ENCODE measurements at regions not wholly inside any gene's neighbourhood (a gene's known extent, or its start where the extent isn't known, plus 50 kb on each side); places are given as distances from the start of the nearest gene placed in this dataset.

DNA sequence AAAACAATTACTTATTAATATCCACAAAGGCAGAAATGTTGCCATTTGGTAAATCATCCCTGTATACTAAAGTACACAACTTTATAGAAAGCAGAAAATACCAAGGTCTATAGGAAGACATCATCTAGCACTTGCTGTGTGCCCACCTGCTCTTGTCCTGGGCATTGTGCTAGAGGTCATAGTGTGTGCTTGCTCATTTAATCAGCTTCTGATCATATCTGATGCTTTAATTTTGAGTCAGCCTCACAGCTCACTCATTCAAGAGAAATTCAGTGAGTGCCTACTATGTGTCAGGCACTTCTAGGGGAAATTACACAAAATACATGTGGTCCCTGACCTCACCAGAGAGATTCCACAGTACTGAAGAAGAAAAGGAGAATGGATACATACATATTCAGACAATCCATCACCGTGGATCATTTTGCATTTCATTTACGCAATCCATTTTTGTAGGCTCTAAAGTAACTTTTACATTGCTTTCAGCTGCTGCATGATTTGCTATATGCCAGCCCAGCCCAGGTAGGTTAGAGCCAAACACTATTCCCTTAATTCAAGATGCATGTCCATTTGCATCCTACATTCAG is 167.9 kb upstream of the MCHR2 start:
- no peaks in the 10 kb centered on the region for H3K4me1 Mint-ChIP-seq
- peaks cover 7% of the 10 kb centered on the region for H3K27me3 Mint-ChIP-seq
- H3K27ac Mint-ChIP-seq: no peak overlapping the region
- H3K4me3 Mint-ChIP-seq: no peak overlapping the region
- H3K36me3 Mint-ChIP-seq: no peaks in the 10 kb centered on the region
- peaks cover 3% of the 10 kb centered on the region for H3K9me3 Mint-ChIP-seq

DNA sequence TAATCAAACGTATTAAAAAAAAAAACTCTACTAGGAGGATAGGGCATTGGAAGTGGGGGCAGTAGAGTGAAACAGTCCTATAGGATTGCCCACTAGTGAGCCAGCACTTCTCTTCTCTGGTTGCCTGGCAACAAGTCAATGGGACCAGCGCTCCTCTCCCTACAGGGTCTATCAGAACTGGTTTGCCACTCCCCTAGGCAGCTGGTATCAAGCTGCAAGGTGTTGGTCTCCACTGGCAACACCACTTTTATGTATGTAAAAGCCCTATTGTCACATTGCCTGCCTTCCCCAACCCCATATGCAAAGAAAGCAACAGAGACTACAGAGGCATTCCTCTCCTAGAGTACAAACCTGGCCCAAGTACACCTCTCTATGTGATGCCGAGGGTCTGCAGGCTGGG is 166.9 kb upstream of the MCHR2 start:
- H3K9me3 Mint-ChIP-seq: peaks cover 4% of the 10 kb centered on the region
- no peak overlapping the region for H3K27ac Mint-ChIP-seq
- H3K27me3 Mint-ChIP-seq: peaks cover 7% of the 10 kb centered on the region
- no peaks in the 10 kb centered on the region for H3K36me3 Mint-ChIP-seq
- no peaks in the 10 kb centered on the region for H3K4me1 Mint-ChIP-seq
- no peak overlapping the region for H3K4me3 Mint-ChIP-seq

GRCh38 chr6:100155141-100155540 is 161.1 kb upstream of the MCHR2 start:
- no peak overlapping the region for H3K4me3 Mint-ChIP-seq
- no peaks in the 10 kb centered on the region for H3K27me3 Mint-ChIP-seq

GRCh38 chr6:100153636-100154275 is 159.7 kb upstream of the MCHR2 start:
- H3K27ac Mint-ChIP-seq: no peak overlapping the region
- no peaks in the 10 kb centered on the region for H3K4me1 Mint-ChIP-seq
- H3K9me3 Mint-ChIP-seq: peaks cover 4% of the 10 kb centered on the region
- no peak overlapping the region for H3K4me3 Mint-ChIP-seq
- H3K36me3 Mint-ChIP-seq: no peaks in the 10 kb centered on the region
- H3K27me3 Mint-ChIP-seq: no peaks in the 10 kb centered on the region

More at GRCh38 chr6:100155141-100155540, 161.1 kb upstream of the MCHR2 start:
- Mint-ChIP-seq H3K27ac (no peak overlapping the region), H3K36me3 (no peaks in the 10 kb centered on the region), H3K9me3 (peaks cover 4% of the 10 kb centered on the region), H3K4me1 (no peaks in the 10 kb centered on the region)

- H3K4me1 Mint-ChIP-seq: no peaks in the 10 kb centered on the region
- H3K27ac Mint-ChIP-seq: no peak overlapping the region
- H3K4me3 Mint-ChIP-seq: no peak overlapping the region
- no peaks in the 10 kb centered on the region for H3K27me3 Mint-ChIP-seq
- H3K9me3 Mint-ChIP-seq: peaks cover 4% of the 10 kb centered on the region
- no peaks in the 10 kb centered on the region for H3K36me3 Mint-ChIP-seq
These were observed 158.2 kb upstream of the MCHR2 start for GRCh38 chr6:100152201-100152600.

DNA sequence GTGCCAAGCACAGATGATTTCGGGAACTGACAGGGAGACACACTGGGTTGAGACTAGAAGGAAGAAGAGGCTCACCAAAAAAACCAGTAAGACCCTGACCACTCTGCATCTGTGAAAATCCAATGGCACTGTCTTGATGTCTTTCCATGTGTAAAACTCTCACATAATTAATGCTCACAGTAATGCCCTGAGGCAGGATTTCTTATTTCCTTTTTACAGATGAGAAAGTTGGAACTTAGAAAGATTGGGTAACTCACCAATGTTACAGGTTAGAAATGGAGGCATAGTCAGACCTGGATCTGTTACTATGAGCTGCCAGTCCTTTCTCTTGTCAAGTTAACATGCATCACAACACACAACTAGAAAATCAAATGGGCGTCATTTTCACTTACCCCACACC is 151.0 kb upstream of the MCHR2 start:
- Mint-ChIP-seq H3K36me3 (no peaks in the 10 kb centered on the region), H3K27me3 (peaks cover 3% of the 10 kb centered on the region), H3K9me3 (no peaks in the 10 kb centered on the region), H3K27ac (no peak overlapping the region), H3K4me1 (no peaks in the 10 kb centered on the region), H3K4me3 (no peak overlapping the region)

DNA sequence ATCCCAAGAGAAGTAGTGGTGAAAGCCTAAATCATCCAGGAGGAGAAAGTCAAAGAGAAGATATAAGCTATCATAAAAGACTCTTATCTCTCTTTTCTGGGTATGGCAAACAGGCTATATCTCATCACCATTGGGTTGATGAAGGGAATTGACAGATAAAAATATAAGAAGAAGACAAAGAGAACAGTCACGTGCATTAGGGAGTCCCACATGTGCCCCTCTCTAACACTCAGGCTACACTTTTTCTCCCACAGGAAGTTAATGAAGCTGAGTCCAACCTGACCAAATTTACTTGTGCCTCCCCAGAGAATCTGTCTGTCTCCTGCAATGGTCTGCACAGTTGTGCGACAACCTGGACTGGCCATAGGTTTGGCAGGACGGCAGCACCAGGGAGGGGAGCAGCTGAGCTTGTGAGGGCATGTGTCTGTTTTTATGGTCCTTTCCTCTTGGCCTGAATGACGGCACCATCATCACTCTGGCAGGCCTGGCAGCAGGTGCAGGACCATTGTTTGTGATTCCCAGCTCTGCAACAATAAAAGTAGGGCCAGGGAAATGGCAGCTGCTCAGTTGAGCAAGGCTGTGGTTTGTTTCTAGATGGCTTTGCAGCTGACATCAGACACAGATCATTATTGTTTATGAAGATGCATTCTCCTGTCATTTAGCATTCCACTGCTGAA is 144.5 kb upstream of the MCHR2 start:
- H3K9me3 Mint-ChIP-seq: no peaks in the 10 kb centered on the region
- H3K4me1 Mint-ChIP-seq: no peaks in the 10 kb centered on the region
- no peak overlapping the region for H3K27ac Mint-ChIP-seq
- H3K27me3 Mint-ChIP-seq: no peaks in the 10 kb centered on the region
- H3K4me3 Mint-ChIP-seq: no peak overlapping the region
- no peaks in the 10 kb centered on the region for H3K36me3 Mint-ChIP-seq

- Mint-ChIP-seq H3K27ac (no peak overlapping the region), H3K36me3 (no peaks in the 10 kb centered on the region)
These were observed 143.7 kb upstream of the MCHR2 start for GRCh38 chr6:100137759-100138158.

GRCh38 chr6:100136590-100136989 is 142.6 kb upstream of the MCHR2 start:
- H3K27me3 Mint-ChIP-seq: no peaks in the 10 kb centered on the region
- H3K4me1 Mint-ChIP-seq: no peaks in the 10 kb centered on the region
- H3K27ac Mint-ChIP-seq: no peak overlapping the region
- no peak overlapping the region for H3K4me3 Mint-ChIP-seq
- H3K9me3 Mint-ChIP-seq: no peaks in the 10 kb centered on the region
- no peaks in the 10 kb centered on the region for H3K36me3 Mint-ChIP-seq

More at GRCh38 chr6:100137759-100138158, 143.7 kb upstream of the MCHR2 start:
- H3K4me3 Mint-ChIP-seq: no peak overlapping the region
- no peaks in the 10 kb centered on the region for H3K27me3 Mint-ChIP-seq
- no peaks in the 10 kb centered on the region for H3K4me1 Mint-ChIP-seq
- no peaks in the 10 kb centered on the region for H3K9me3 Mint-ChIP-seq

GRCh38 chr6:100135977-100136376 is 142.0 kb upstream of the MCHR2 start:
- no peak overlapping the region for H3K4me3 Mint-ChIP-seq
- peaks cover 4% of the 10 kb centered on the region for H3K9me3 Mint-ChIP-seq
- no peaks in the 10 kb centered on the region for H3K36me3 Mint-ChIP-seq
- H3K27me3 Mint-ChIP-seq: no peaks in the 10 kb centered on the region
- H3K4me1 Mint-ChIP-seq: no peaks in the 10 kb centered on the region
- H3K27ac Mint-ChIP-seq: no peak overlapping the region

DNA sequence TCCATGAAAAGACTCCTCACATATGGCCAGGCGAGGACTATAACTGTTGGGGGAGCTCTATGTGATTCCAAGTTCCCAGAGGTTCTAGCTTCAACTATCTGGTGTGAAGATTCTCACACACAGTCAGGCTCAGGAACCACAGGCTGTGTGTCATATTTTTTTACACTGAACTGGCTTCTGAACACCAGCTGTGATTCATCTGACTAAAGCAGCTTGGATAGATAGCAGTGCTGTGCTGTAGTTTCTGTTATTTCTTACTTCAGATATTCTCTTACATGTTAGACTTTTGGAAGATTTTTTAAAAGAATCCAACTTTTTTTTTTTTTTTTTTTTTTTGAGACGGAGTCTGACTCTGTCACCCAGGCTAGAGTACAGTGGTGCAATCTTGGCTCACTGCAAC is 140.7 kb upstream of the MCHR2 start:
- no peak overlapping the region for H3K27ac Mint-ChIP-seq
- H3K4me3 Mint-ChIP-seq: no peak overlapping the region
- H3K27me3 Mint-ChIP-seq: no peaks in the 10 kb centered on the region
- peaks cover 12% of the 10 kb centered on the region for H3K9me3 Mint-ChIP-seq
- no peaks in the 10 kb centered on the region for H3K4me1 Mint-ChIP-seq
- H3K36me3 Mint-ChIP-seq: no peaks in the 10 kb centered on the region

GRCh38 chr6:100134297-100134696 is 140.3 kb upstream of the MCHR2 start:
- H3K27me3 Mint-ChIP-seq: no peaks in the 10 kb centered on the region
- H3K36me3 Mint-ChIP-seq: no peaks in the 10 kb centered on the region
- no peaks in the 10 kb centered on the region for H3K4me1 Mint-ChIP-seq
- peaks cover 14% of the 10 kb centered on the region for H3K9me3 Mint-ChIP-seq
- H3K4me3 Mint-ChIP-seq: no peak overlapping the region
- no peak overlapping the region for H3K27ac Mint-ChIP-seq

DNA sequence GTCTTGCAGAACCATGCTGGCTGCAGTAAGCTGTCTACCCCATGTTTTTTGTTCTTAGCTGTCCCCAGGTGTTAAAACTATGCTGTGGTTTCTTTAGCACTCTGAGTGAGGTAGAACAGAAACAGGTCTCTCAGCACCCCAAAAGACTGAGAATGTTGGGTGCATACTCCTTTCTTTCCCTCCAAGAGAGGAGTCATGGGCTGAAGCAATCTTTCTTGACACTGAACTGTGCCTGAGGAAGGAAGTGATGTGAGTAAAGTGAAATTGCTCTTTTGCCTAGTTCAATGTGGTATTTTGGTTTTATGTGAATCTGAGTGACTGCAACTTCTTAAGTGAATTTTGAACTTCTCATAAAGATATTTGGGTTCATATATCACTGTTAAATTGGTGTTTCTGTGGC is 138.0 kb upstream of the MCHR2 start:
- no peak overlapping the region for H3K4me3 Mint-ChIP-seq
- no peaks in the 10 kb centered on the region for H3K4me1 Mint-ChIP-seq
- H3K9me3 Mint-ChIP-seq: peaks cover 14% of the 10 kb centered on the region
- H3K27me3 Mint-ChIP-seq: no peaks in the 10 kb centered on the region
- H3K36me3 Mint-ChIP-seq: no peaks in the 10 kb centered on the region
- no peak overlapping the region for H3K27ac Mint-ChIP-seq

- Mint-ChIP-seq H3K27me3 (no peaks in the 10 kb centered on the region), H3K27ac (no peak overlapping the region), H3K36me3 (no peaks in the 10 kb centered on the region), H3K9me3 (peaks cover 14% of the 10 kb centered on the region), H3K4me1 (no peaks in the 10 kb centered on the region), H3K4me3 (no peak overlapping the region)
These were observed 136.6 kb upstream of the MCHR2 start for GRCh38 chr6:100130630-100131029.

GRCh38 chr6:100126790-100127484 is 132.9 kb upstream of the MCHR2 start:
- H3K9me3 Mint-ChIP-seq: peaks cover 14% of the 10 kb centered on the region
- no peaks in the 10 kb centered on the region for H3K36me3 Mint-ChIP-seq
- H3K4me3 Mint-ChIP-seq: no peak overlapping the region
- no peaks in the 10 kb centered on the region for H3K4me1 Mint-ChIP-seq
- H3K27ac Mint-ChIP-seq: no peak overlapping the region
- peaks cover 1% of the 10 kb centered on the region for H3K27me3 Mint-ChIP-seq
